GM23248 (cell line): ENCODE measurements at regions not wholly inside any gene's neighbourhood (a gene's known extent, or its start where the extent isn't known, plus 50 kb on each side); places are given as distances from the start of the nearest gene placed in this dataset.
A peak's percentile ranks its signal among the peaks of the same experiment; 100 is the strongest.

Experiments
- DNase-seq: peaks from one replicate; pipeline ENCODE4 v3.0.0-alpha.2; 2015
- H2AFZ ChIP-seq: fragments of 200-600 bp; sonication (generic); 2 replicates; pipeline ENCODE4 v1.6.1; 2016; ENCODE audit warnings: antibody characterized with exemption
- H3F3A ChIP-seq: fragments of 200-600 bp; sonication (generic); 2 replicates; pipeline ENCODE4 v1.6.1; 2016; ENCODE audit warnings: mild to moderate bottlenecking, antibody characterized with exemption, mixed run types; ENCODE audit not compliant: insufficient read depth
- H3K27ac ChIP-seq: fragments of 200-600 bp; sonication (generic); 2 replicates; pipeline ENCODE4 v1.5.1; 2016; ENCODE audit warnings: mild to moderate bottlenecking
- H3K27me3 ChIP-seq: fragments of 200-600 bp; sonication (generic); replicated peaks from 2 replicates; pipeline ENCODE4 v1.6.1; 2016; ENCODE audit warnings: mild to moderate bottlenecking; ENCODE audit not compliant: insufficient read depth
- H3K36me3 ChIP-seq: fragments of 200-600 bp; sonication (generic); 2 replicates; pipeline ENCODE4 v1.6.1; 2016; ENCODE audit warnings: low read depth, mild to moderate bottlenecking
- H3K4me1 ChIP-seq: fragments of 200-600 bp; sonication (generic); 2 replicates; pipeline ENCODE4 v1.6.1; 2016; ENCODE audit warnings: mild to moderate bottlenecking; ENCODE audit not compliant: insufficient read depth
- H3K4me2 ChIP-seq: fragments of 200-600 bp; sonication (generic); one replicate; pipeline ENCODE4 v1.6.1; 2016; ENCODE audit warnings: mild to moderate bottlenecking; ENCODE audit not compliant: unreplicated experiment
- H3K4me3 ChIP-seq: fragments of 200-600 bp; sonication (generic); 2 replicates; pipeline ENCODE4 v1.5.1; 2016; ENCODE audit warnings: mild to moderate bottlenecking
- H3K79me2 ChIP-seq: fragments of 200-600 bp; sonication (generic); 2 replicates; pipeline ENCODE4 v1.6.1; 2016; ENCODE audit warnings: mild to moderate bottlenecking; ENCODE audit not compliant: insufficient read depth
- H3K9ac ChIP-seq: fragments of 200-600 bp; sonication (generic); 2 replicates; pipeline ENCODE4 v1.6.1; 2016; ENCODE audit warnings: mild to moderate bottlenecking
- H3K9me2 ChIP-seq: fragments of 200-600 bp; sonication (generic); 2 replicates; pipeline ENCODE4 v1.6.1; 2016; ENCODE audit warnings: mixed run types, mild to moderate bottlenecking, moderate library complexity; ENCODE audit not compliant: insufficient read depth
- H3K9me3 ChIP-seq: fragments of 200-600 bp; sonication (generic); one replicate; pipeline ENCODE4 v1.6.1; 2017; ENCODE audit warnings: low read depth
- H4K20me1 ChIP-seq: fragments of 200-600 bp; sonication (generic); 2 replicates; pipeline ENCODE4 v1.6.0; 2016; ENCODE audit not compliant: insufficient read depth
- EZH2 ChIP-seq: fragments of 200-600 bp; sonication (generic); IDR thresholded peaks from 2 replicates; pipeline ENCODE4 v1.6.1; 2018; ENCODE audit warnings: antibody characterized with exemption, mild to moderate bottlenecking; ENCODE audit not compliant: insufficient read depth, poor library complexity, severe bottlenecking
- EZH2phosphoT487 ChIP-seq: fragments of 200-600 bp; sonication (generic); IDR thresholded peaks from 2 replicates; pipeline ENCODE4 v1.6.1; 2018; ENCODE audit warnings: antibody characterized with exemption, moderate library complexity, mild to moderate bottlenecking, low read depth; ENCODE audit not compliant: insufficient read depth
- WGBS, 2 experiments: methylation state at CpG; one replicate each; pipeline ENCODE4 v1.1.6; 2015 to 2017; ENCODE audit warnings: low lambda C conversion rate in 2 of 2, low coverage in 1 of 2; ENCODE audit errors: missing lambda C conversion rate in 2 of 2; 5-methylcytosine and 5-hydroxymethylcytosine counted together
- in situ Hi-C: fragments of 300-500 bp; cut with MboI; formaldehyde crosslinking; loops from 2 replicates; pipeline ENCODE4 v1.15.0; 2020

DNA sequence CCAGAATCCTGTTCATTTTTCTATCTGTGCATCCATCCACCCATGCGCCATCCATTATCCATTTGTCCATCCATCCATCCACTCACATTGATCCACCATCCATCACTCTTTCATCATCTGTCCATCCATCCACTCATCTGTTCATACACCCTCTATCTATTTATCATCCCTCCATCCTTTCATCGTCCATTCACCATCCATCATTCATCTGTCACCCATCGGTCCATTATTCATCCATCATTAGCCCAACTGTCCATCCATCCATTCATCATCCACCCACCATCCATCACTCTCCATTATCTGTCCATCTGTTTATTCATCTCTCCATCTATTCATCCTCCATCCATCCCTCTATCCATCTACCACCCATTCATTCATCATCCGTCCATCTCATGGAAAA is 125.7 kb upstream of the TMPRSS2 start:
- in situ Hi-C loops = no loop called here
- peaks cover 23% of the 10 kb centered on the region for H3K4me1 ChIP-seq
- no peak overlapping the region for H3K27ac ChIP-seq
- no peak overlapping the region for H3K4me2 ChIP-seq
- 98 to 99% methylated on average over 4 of the region's 4 CpGs for WGBS, 2 experiments
- H3K4me3 ChIP-seq = no peak overlapping the region
- no peaks in the 10 kb centered on the region for H3K9me2 ChIP-seq
- H2AFZ ChIP-seq = no peak overlapping the region
- no peaks in the 10 kb centered on the region for H3K79me2 ChIP-seq
- H3F3A ChIP-seq = peaks cover 23% of the 10 kb centered on the region
- no peaks in the 10 kb centered on the region for H3K36me3 ChIP-seq
- H4K20me1 ChIP-seq = no peaks in the 10 kb centered on the region
- no peak overlapping the region for H3K9ac ChIP-seq
- H3K27me3 ChIP-seq = no peaks in the 10 kb centered on the region
- DNase-seq = no peak
- H3K9me3 ChIP-seq = no peaks in the 10 kb centered on the region
- TF ChIP-seq EZH2phosphoT487 = no peak
- TF ChIP-seq EZH2 = no peak

DNA sequence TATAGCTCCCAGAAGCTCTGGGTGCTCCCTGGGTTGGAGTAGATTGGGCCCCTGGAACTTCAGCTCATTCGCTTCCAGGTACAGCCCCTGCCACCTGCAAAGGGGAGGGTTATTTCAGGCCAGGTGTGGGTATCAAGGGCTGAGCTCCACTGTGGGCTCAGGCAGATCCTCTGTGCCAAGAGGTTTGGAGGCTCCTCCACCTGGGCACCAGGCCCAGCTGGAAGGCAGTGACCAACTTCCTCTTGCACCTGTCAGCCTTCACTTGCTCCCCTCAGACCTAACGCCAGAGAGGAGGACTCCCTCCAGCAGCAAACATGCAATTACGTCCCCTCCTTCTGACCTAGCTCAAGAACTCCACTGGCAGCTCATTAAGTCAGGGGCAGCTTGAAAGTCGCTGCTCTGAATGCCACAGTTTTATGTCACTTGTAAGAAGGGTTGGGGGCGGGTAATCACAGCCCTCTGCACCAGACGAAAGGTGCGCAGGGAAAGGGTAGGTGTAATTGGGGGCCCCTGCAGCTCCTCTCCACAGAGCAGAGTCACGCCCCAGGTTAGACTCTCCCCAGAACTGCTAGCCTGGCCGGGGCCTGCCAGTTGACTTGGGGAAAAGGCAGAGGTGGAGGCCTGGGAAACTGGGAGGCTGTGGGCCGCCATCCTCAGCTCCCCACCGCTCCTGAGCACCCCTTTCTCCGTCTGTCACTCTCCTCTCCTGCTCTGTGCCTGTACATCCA is 125.0 kb upstream of the TMPRSS2 start:
- Histone ChIP-seq H3F3A (peaks cover 28% of the 10 kb centered on the region), H3K27me3 (no peaks in the 10 kb centered on the region), H3K79me2 (no peaks in the 10 kb centered on the region), H3K4me1 (peaks cover 25% of the 10 kb centered on the region), H3K4me2 (no peak overlapping the region), H4K20me1 (no peaks in the 10 kb centered on the region), H3K36me3 (no peaks in the 10 kb centered on the region), H2AFZ (no peak overlapping the region), H3K9me2 (no peaks in the 10 kb centered on the region), H3K27ac (no peak overlapping the region), H3K9me3 (no peaks in the 10 kb centered on the region), H3K4me3 (no peak overlapping the region), H3K9ac (no peak overlapping the region)
- in situ Hi-C loops = no loop called here
- no peak for DNase-seq
- WGBS, 2 experiments = 91 to 94% methylated on average over 12 of the region's 12 CpGs
- TF ChIP-seq EZH2phosphoT487 (no peak), EZH2 (no peak)

DNA sequence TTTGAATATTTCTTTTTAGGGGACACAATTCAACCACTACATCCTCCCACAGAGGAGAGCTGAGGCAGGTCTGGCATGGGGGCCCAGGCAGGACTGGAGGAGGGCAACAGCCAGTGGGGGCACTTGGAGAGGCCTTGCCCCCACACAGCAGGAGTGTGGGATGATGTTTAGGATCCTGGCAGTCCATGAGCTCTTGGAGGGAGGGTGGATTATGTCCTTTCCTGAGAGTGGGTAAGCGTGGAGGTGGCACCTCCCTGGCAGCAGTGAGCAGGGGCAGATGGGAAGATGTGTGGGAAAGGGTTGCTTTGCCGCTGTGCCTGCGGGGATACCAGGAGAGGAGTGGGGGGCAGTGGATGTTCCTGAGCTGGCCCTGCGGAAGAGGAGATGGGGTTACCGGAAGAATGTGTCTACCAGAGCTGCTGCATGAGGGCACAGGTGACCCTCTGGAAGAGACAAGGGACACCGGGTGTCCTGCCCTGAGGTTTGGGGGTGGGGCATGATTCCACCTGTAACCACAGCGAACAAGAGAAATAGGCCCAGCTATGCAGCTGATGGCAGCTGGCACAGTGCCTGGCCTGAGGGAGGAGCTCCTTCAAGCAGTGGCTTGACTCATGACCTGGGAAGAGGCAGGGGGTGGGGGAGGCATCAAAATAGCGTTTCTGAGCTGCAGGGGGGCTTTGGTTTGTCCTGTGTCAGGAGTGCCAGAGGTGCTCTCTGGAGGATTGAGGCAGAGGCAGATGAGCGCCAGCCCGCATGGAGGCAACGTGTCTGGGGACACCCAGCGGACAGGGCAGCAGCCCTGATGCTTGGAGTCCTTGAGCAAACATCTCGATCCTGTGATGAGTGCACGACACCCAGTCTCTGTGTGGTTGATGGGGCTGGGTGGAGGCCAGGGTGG is 123.9 kb upstream of the TMPRSS2 start:
- Histone ChIP-seq H3F3A (peaks cover 36% of the 10 kb centered on the region), H3K9ac (no peak overlapping the region), H3K4me2 (no peak overlapping the region), H3K9me3 (no peaks in the 10 kb centered on the region), H3K4me3 (no peak overlapping the region), H3K9me2 (no peaks in the 10 kb centered on the region), H2AFZ (no peak overlapping the region), H3K27me3 (no peaks in the 10 kb centered on the region), H4K20me1 (no peaks in the 10 kb centered on the region), H3K27ac (no peak overlapping the region), H3K79me2 (no peaks in the 10 kb centered on the region), H3K36me3 (no peaks in the 10 kb centered on the region), H3K4me1 (peaks cover 35% of the 10 kb centered on the region)
- TF ChIP-seq EZH2 = no peak
- no peak for TF ChIP-seq EZH2phosphoT487
- DNase-seq = peak; percentile 67
- 75 to 79% methylated on average over 14 of the region's 14 CpGs for WGBS, 2 experiments
- in situ Hi-C loops = no loop called here

DNA sequence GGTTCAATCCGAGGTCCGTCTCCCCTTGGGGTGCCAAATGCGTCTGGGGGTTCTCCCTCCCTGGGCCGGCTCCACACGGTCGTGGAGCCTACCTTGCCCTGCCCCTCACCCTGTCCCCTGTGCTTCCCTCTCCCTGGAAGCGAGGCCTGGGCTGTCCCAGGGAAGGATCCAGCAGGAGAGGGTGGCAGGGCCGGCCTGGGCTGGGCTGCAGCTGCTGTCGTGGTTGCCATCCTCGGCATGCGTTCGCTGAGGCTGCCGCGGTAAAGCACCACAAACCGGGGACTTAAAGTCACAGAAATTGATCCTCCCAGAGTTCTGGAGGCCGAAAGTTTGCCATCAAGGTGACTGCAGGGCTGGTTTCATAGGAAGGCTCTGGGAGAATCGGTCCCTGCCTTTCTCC is 123.0 kb upstream of the TMPRSS2 start:
- no peaks in the 10 kb centered on the region for H3K79me2 ChIP-seq
- peaks cover 35% of the 10 kb centered on the region for H3K4me1 ChIP-seq
- no peaks in the 10 kb centered on the region for H3K9me2 ChIP-seq
- H3K4me2 ChIP-seq = no peak overlapping the region
- H3K27me3 ChIP-seq = no peaks in the 10 kb centered on the region
- H3K9ac ChIP-seq = peak overlapping the region; percentile 53
- H3K4me3 ChIP-seq = no peak overlapping the region
- TF ChIP-seq EZH2 = no peak
- no peak for TF ChIP-seq EZH2phosphoT487
- in situ Hi-C loops = no loop called here
- no peak for DNase-seq
- peaks cover 37% of the 10 kb centered on the region for H3F3A ChIP-seq
- H2AFZ ChIP-seq = no peak overlapping the region
- no peaks in the 10 kb centered on the region for H3K9me3 ChIP-seq
- H4K20me1 ChIP-seq = no peaks in the 10 kb centered on the region
- H3K27ac ChIP-seq = peak overlapping the region; percentile 77
- no peaks in the 10 kb centered on the region for H3K36me3 ChIP-seq
- WGBS, 2 experiments = 95 to 97% methylated on average over 17 of the region's 17 CpGs
